GM21717 (cell line): ENCODE measurements at regions not wholly inside any gene's neighbourhood (a gene's known extent, or its start where the extent isn't known, plus 50 kb on each side); places are given as distances from the start of the nearest gene placed in this dataset.
"Not testable (repeated sequence)": the region's sequence is repeated elsewhere in the genome, so short reads cannot be mapped to it uniquely, and the experiment has no call there.

Experiments used
- ATAC-seq: cut with Tn5 transposase; IDR thresholded peaks from one replicate; pipeline ENCODE4 v1.9.1; 2021; ENCODE audit warnings: mild to moderate bottlenecking, moderate library complexity; ENCODE audit not compliant: unreplicated experiment

- ATAC-seq, result no peak
Observed at GRCh38 chr9:74391816-74392215, 105.3 kb upstream of the RORB start.

DNA sequence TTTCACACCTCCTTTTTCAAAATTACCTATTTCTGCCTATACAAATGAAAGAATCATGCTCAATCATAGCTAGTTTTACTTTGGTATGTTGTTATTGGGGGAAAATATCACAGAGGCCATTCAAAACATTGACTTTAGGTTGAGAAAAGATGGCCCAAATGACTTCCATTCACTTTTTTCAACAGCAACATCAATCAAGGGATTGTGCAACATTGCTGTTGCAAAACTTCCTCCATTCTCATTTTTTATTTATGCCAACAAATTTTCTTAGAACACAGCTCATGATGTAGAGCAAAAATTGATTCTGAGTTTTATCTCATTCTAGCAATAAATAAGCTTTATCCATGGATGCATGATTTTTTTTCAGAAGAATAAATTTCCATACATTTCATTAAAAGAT is 93.6 kb upstream of the RORB start:
- no peak for ATAC-seq

DNA sequence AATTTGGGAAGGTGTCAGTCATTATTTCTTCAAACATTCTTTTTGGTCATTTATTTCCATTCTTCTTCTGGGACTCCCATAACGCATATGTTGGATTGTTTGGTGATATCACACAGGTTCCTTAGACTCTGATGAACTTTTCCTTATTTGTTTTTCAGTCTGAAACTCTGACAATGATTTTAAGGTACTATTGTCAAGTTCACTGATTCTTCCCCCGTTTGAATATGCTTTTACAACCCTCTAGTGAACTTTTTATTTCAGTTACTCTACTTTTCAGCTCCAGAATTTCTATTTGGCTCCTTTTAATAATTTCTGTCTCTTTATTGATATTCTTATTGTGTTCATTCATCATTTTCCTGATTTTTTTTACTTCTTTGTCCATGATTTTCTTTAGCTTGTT is 92.5 kb upstream of the RORB start:
- no peak for ATAC-seq

GRCh38 chr9:74407166-74407565 is 90.0 kb upstream of the RORB start:
- ATAC-seq, result no peak

GRCh38 chr9:74412236-74412979 is 84.7 kb upstream of the RORB start:
- no peak for ATAC-seq

DNA sequence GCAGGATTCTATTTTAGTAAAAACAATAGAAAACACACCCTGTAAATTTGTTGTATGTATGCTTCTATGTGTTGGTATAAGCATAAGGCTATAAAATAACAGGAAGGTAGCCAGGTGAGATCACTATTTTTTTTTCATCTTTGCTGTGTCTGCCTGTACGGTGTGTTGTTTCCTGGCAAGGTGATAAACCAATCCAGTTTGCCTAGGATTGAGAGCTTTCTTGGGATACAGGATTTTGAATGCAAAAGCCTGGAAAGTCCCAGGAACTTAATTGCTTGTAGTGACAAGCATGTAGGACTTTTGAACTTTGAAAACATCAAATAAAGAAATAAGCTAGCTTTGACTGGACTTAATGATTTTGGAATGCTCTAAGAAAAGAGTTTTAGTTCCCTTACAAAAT is 83.3 kb upstream of the RORB start:
- no peak for ATAC-seq

DNA sequence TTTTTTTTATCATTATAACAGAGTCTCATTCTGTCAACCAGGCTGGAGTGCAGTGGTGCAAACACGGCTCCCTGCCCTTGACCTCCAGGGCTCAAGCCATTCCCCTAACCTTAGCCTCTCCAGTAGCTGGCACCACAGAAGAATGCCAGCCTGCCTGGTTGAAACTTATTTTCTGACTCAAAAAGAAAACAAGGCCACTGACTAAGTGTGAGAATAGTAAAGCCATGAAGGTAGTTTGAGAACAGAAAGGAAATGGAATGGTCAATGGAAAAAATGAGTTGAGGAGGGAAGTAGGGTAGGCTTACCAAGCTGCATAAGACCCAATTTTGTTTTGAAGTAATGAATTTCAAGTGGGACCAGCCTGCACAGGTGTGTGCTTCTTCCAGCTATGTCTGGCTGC is 82.8 kb upstream of the RORB start:
- ATAC-seq, result no peak

DNA sequence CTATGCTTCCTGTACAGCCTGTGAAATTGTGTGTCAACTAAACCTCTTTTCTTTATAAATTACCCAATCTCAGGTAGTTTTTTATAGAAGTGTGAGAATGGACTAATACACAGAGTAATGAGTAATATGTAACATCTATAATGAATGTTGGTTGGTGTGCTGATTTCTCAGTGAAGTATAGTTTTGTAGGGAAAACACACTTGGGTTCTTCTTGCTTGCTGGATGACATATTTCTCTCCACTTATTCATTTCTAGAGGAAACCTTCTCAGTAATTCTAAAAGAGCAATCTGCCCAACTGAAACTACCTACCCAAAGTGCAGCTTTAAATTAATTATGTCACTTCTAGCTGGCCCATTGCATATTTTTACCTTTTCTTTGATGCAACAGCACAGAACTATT is 81.1 kb upstream of the RORB start:
- ATAC-seq, result no peak

GRCh38 chr9:74424488-74424887 is 72.6 kb upstream of the RORB start:
- not testable (repeated sequence) for ATAC-seq

- no peak for ATAC-seq
Observed at GRCh38 chr9:74431467-74431866, 65.7 kb upstream of the RORB start.

GRCh38 chr9:74443036-74443750 is 53.9 kb upstream of the RORB start:
- no peak for ATAC-seq

- no peak for ATAC-seq
Observed at GRCh38 chr9:74444369-74444768, 52.8 kb upstream of the RORB start.
